Neuronal stem cell (in vitro differentiated cells): ENCODE measurements at regions not wholly inside any gene's neighbourhood (a gene's known extent, or its start where the extent isn't known, plus 50 kb on each side); places are given as distances from the start of the nearest gene placed in this dataset.

Experiments used
- DNase-seq: peaks from one replicate; pipeline ENCODE4 v3.0.0-alpha.2; 2013; ENCODE audit warnings: low spot score
- H2AFZ ChIP-seq: one replicate; pipeline ENCODE4 v1.6.1; 2013; ENCODE audit warnings: mild to moderate bottlenecking, low read length, inconsistent platforms
- H2AK5ac ChIP-seq: 2 replicates; pipeline ENCODE4 v1.6.1; 2013; ENCODE audit warnings: low read depth, mild to moderate bottlenecking, inconsistent platforms, low read length, moderate library complexity, mixed read lengths
- H2BK120ac ChIP-seq: 2 replicates; pipeline ENCODE4 v1.6.1; 2013; ENCODE audit warnings: low read depth, mild to moderate bottlenecking, inconsistent platforms, low read length, moderate library complexity, mixed read lengths
- H2BK12ac ChIP-seq: one replicate; pipeline ENCODE4 v1.6.1; 2013; ENCODE audit warnings: low read length, inconsistent platforms
- H2BK15ac ChIP-seq: 2 replicates; pipeline ENCODE4 v1.6.1; 2013; ENCODE audit warnings: mild to moderate bottlenecking, low read length, inconsistent platforms, mixed read lengths
- H2BK5ac ChIP-seq: one replicate; pipeline ENCODE4 v1.6.1; 2013; ENCODE audit warnings: inconsistent platforms, mild to moderate bottlenecking, low read length, moderate library complexity
- H3K14ac ChIP-seq: one replicate; pipeline ENCODE4 v1.6.1; 2013; ENCODE audit warnings: low read length, inconsistent platforms
- H3K18ac ChIP-seq: 2 replicates; pipeline ENCODE4 v1.6.1; 2013; ENCODE audit warnings: low read length, inconsistent platforms
- H3K23ac ChIP-seq: 2 replicates; pipeline ENCODE4 v1.6.1; 2013; ENCODE audit warnings: low read depth, mild to moderate bottlenecking, mixed read lengths, low read length, inconsistent platforms; ENCODE audit not compliant: poor library complexity
- H3K27ac ChIP-seq: replicated peaks from 3 replicates; pipeline ENCODE4 v1.5.1; 2013; ENCODE audit warnings: low read length, inconsistent platforms
- H3K27me3 ChIP-seq, 3 experiments: 2 replicates each; pipeline ENCODE4 v1.6.1; 2013; ENCODE audit warnings: low read length in 3 of 3, mild to moderate bottlenecking in 2 of 3, inconsistent platforms in 1 of 3, low read depth in 1 of 3, mixed read lengths in 1 of 3, moderate library complexity in 1 of 3; ENCODE audit not compliant: control insufficient read depth in 3 of 3, insufficient read depth in 3 of 3
- H3K36me3 ChIP-seq, 2 donors: replicated peaks in 1 of 2; 2 replicates each; pipeline ENCODE4 v1.6.1; 2013; ENCODE audit warnings: low read length in 2 of 2; ENCODE audit not compliant: control insufficient read depth in 2 of 2, insufficient read depth in 2 of 2
- H3K4ac ChIP-seq: 2 replicates; pipeline ENCODE4 v1.6.1; 2013; ENCODE audit warnings: inconsistent platforms, mild to moderate bottlenecking, low read length, moderate library complexity
- H3K4me1 ChIP-seq, 2 donors: 1 replicate in 1 of 2; 2 replicates in 1 of 2; pipeline ENCODE4 v1.6.1; 2013; ENCODE audit warnings: low read length in 2 of 2, low read depth in 1 of 2; ENCODE audit not compliant: control insufficient read depth in 2 of 2, insufficient read depth in 1 of 2
- H3K4me2 ChIP-seq: one replicate; pipeline ENCODE4 v1.6.1; 2013; ENCODE audit warnings: mild to moderate bottlenecking, low read length, inconsistent platforms; ENCODE audit not compliant: insufficient read depth, poor library complexity, severe bottlenecking
- H3K4me3 ChIP-seq, 2 donors: 2 replicates each; pipeline ENCODE4 v1.5.1; 2013; ENCODE audit warnings: low read length in 2 of 2, mild to moderate bottlenecking in 2 of 2, inconsistent platforms in 1 of 2, moderate library complexity in 1 of 2
- H3K79me1 ChIP-seq: one replicate; pipeline ENCODE4 v1.6.1; 2013; ENCODE audit warnings: low read depth, mild to moderate bottlenecking, inconsistent platforms, low read length, moderate library complexity
- H3K9ac ChIP-seq: one replicate; pipeline ENCODE4 v1.6.1; 2013; ENCODE audit warnings: mild to moderate bottlenecking, low read depth, low read length, inconsistent platforms; ENCODE audit not compliant: poor library complexity
- H3K9me3 ChIP-seq, 2 donors: replicated peaks in 1 of 2; 2 replicates each; pipeline versions ENCODE3 to v1.6.1; 2013; ENCODE audit warnings: low read length in 2 of 2, mild to moderate bottlenecking in 2 of 2, inconsistent platforms in 1 of 2, low read depth in 1 of 2, mixed read lengths in 1 of 2, moderate library complexity in 1 of 2; ENCODE audit not compliant: control insufficient read depth in 2 of 2, insufficient read depth in 1 of 2
- H4K8ac ChIP-seq: one replicate; pipeline ENCODE4 v1.6.1; 2013; ENCODE audit warnings: low read depth, mild to moderate bottlenecking, inconsistent platforms, low read length, moderate library complexity
- H4K91ac ChIP-seq: one replicate; pipeline ENCODE4 v1.6.1; 2013; ENCODE audit warnings: low read length, low read depth, mild to moderate bottlenecking, inconsistent platforms; ENCODE audit not compliant: poor library complexity
- WGBS, 2 donors: extraction: QIAGEN DNeasy Blood & Tissue Kit; methylation state at CpG; one replicate each; pipeline ENCODE4 v1.1.7; 2013; ENCODE audit warnings: missing lambda C conversion rate in 2 of 2, mixed read lengths in 1 of 2; ENCODE audit not compliant: insufficient read length in 2 of 2, insufficient replicate concordance in 1 of 2; ENCODE audit errors: extremely low coverage in 2 of 2; 5-methylcytosine and 5-hydroxymethylcytosine counted together

DNA sequence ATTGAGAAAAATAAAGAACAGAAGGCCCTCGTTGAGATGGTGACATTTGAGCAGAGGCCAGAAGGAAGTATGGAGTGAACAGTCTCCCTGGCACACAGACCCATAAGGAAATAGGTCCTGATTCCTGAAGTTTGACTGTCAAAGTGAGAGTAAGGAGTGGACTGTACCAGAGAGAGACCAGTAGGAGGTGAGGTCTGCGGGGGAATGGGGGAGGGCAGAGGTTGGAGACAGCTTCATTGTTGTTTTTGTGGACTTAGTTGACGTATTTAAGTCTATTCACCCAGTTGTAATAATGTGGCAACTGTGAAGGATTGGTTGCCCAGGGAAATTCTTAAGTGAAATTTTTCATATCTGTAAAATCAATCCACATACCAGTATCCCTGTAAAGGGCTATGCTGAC, 110.7 kb downstream of the TFAP2B start:
- H3K36me3 ChIP-seq, result no peaks in the 10 kb centered on the region
- no peak overlapping the region for H4K91ac ChIP-seq
- no peak overlapping the region for H3K9ac ChIP-seq
- no peak overlapping the region for H2AK5ac ChIP-seq
- no peak overlapping the region for H2BK15ac ChIP-seq
- H3K4ac ChIP-seq, result no peak overlapping the region
- no peak for DNase-seq
- 100% methylated on average over 1 of the region's 3 CpGs; no CpG with 5 or more reads in 1 of the 2 donors for WGBS, 2 donors
- H3K4me1 ChIP-seq, result peaks cover 0 to 7% of the 10 kb centered on the region in 2 donors
- no peak overlapping the region for H2BK5ac ChIP-seq
- no peak overlapping the region for H4K8ac ChIP-seq
- no peaks in the 10 kb centered on the region for H3K9me3 ChIP-seq
- H3K18ac ChIP-seq, result no peak overlapping the region
- H2BK12ac ChIP-seq, result no peak overlapping the region
- H3K27ac ChIP-seq, result no peak overlapping the region
- no peaks in the 10 kb centered on the region for H3K27me3 ChIP-seq
- no peak overlapping the region for H3K14ac ChIP-seq
- no peak overlapping the region for H2AFZ ChIP-seq
- no peak overlapping the region for H3K4me2 ChIP-seq
- no peak overlapping the region for H3K4me3 ChIP-seq
- H3K23ac ChIP-seq, result no peak overlapping the region
- no peak overlapping the region for H2BK120ac ChIP-seq
- H3K79me1 ChIP-seq, result no peaks in the 10 kb centered on the region

DNA sequence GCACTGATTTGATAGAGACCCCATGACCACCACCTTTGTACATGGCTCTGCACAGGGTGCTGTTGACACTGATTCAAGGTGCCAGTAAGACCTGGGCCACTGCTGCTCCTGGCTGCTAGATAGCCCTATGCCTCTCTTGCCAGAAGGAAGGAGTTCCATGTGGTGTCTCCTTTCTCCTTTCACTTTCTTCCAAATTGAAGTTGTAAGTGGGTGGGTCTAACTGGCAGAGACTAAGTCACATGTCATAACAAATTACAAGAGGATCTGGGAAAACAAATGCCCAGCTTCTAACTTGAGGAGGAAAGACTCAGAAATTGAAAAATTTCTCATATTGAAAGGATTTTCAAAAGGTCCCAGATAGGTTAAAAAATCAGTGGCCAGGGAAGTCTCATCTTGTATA, 116.8 kb downstream of the TFAP2B start:
- Histone ChIP-seq H3K23ac (no peak overlapping the region), H3K79me1 (no peaks in the 10 kb centered on the region)

DNA sequence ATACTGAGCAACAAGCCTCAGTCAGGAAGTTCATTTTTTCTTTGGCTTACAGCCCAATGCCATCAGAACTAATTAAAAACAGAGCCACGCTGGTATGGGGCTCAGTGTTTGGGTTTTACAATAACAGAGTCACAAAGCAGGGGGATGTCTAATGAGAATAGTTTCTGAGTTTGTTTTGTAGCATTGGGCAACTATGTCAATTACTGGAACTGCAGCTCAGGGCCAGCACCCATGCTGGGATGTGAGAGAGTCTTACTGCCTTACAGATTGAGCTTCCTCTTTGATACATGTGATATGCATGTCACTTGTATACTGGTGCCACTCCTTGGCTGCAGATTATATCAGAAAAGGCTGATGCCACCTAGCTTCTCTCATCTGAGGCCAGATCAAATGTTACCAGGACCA, 117.6 kb downstream of the TFAP2B start:
- Histone ChIP-seq H2AFZ (peak overlapping the region; percentile 56), H2BK12ac (no peak overlapping the region), H4K8ac (no peak overlapping the region), H3K9ac (no peak overlapping the region), H3K23ac (no peak overlapping the region), H4K91ac (no peak overlapping the region), H3K9me3 (no peaks in the 10 kb centered on the region), H3K4ac (no peak overlapping the region), H3K4me3 (no peak overlapping the region), H2BK15ac (no peak overlapping the region), H3K4me2 (no peak overlapping the region), H2BK120ac (no peak overlapping the region), H3K27ac (no peak overlapping the region), H3K27me3 (no peaks in the 10 kb centered on the region), H3K14ac (no peak overlapping the region), H3K79me1 (no peaks in the 10 kb centered on the region), H3K4me1 (peaks cover 2 to 5% of the 10 kb centered on the region in 2 donors), H2AK5ac (no peak overlapping the region), H2BK5ac (no peak overlapping the region), H3K36me3 (no peaks in the 10 kb centered on the region), H3K18ac (no peak overlapping the region)
- DNase-seq, result no peak
- no CpG with 5 or more reads among the region's 1 CpG for WGBS, 2 donors

More for the DNA sequence above, 116.8 kb downstream of the TFAP2B start:
- Histone ChIP-seq H3K4me1 (peaks cover 2 to 5% of the 10 kb centered on the region in 2 donors), H3K9ac (no peak overlapping the region), H2AK5ac (no peak overlapping the region), H2BK15ac (no peak overlapping the region), H3K27ac (no peak overlapping the region), H3K4ac (no peak overlapping the region), H2BK120ac (no peak overlapping the region), H3K18ac (peak overlapping the region; percentile 19), H2BK12ac (no peak overlapping the region), H3K4me3 (no peak overlapping the region), H3K36me3 (no peaks in the 10 kb centered on the region), H3K9me3 (no peaks in the 10 kb centered on the region), H4K91ac (no peak overlapping the region), H2AFZ (peak overlapping the region; percentile 53), H3K4me2 (no peak overlapping the region), H3K14ac (no peak overlapping the region), H4K8ac (no peak overlapping the region), H3K27me3 (no peaks in the 10 kb centered on the region), H2BK5ac (no peak overlapping the region)
- DNase-seq, result no peak

DNA sequence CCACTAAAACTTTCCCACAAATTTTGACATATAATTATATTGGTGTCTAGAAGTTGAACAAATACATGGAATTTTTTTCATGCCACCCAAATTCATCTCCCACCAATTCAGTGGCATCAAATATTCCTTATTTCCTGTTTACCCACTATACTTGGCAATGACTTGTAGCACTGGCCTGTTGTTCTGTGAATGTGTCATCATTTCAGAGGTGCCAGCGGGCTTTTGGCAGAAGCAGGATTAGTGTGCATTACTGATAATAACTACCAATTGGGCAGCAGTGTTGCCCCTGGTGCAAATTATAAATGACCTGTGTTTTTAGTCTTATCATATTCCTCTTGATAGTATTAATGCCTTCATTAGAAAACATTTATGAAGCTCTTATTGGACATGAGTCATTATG, 121.3 kb downstream of the TFAP2B start:
- WGBS, 2 donors, result no CpG with 5 or more reads among the region's 1 CpG
- H4K8ac ChIP-seq, result no peak overlapping the region
- DNase-seq, result no peak
- no peak overlapping the region for H3K9ac ChIP-seq
- no peaks in the 10 kb centered on the region for H3K27me3 ChIP-seq
- H3K18ac ChIP-seq, result no peak overlapping the region
- H4K91ac ChIP-seq, result no peak overlapping the region
- no peak overlapping the region for H2BK5ac ChIP-seq
- no peak overlapping the region for H2BK12ac ChIP-seq
- H3K36me3 ChIP-seq, result no peaks in the 10 kb centered on the region
- no peaks in the 10 kb centered on the region for H3K9me3 ChIP-seq
- no peak overlapping the region for H3K4me3 ChIP-seq
- no peaks in the 10 kb centered on the region for H3K79me1 ChIP-seq
- no peak overlapping the region for H3K4me2 ChIP-seq
- H2BK15ac ChIP-seq, result no peak overlapping the region
- no peak overlapping the region for H2BK120ac ChIP-seq
- no peak overlapping the region for H3K23ac ChIP-seq
- H3K27ac ChIP-seq, result no peak overlapping the region
- no peak overlapping the region for H3K4ac ChIP-seq
- H3K4me1 ChIP-seq, result peaks cover 2 to 5% of the 10 kb centered on the region in 2 donors
- H2AK5ac ChIP-seq, result no peak overlapping the region
- H3K14ac ChIP-seq, result no peak overlapping the region
- H2AFZ ChIP-seq, result no peak overlapping the region
